SK-N-SH treated with all-trans-retinoic acid at 6 μM for 48 hours (cell line): ENCODE measurements at regions not wholly inside any gene's neighbourhood (a gene's known extent, or its start where the extent isn't known, plus 50 kb on each side); places are given as distances from the start of the nearest gene placed in this dataset.

ENCODE experiments used
- ATAC-seq: fragments of 200-7000 bp; cut with Tn5 transposase; 3 replicates; pipeline ENCODE4 v1.9.1; 2020; ENCODE audit warnings: mild to moderate bottlenecking, moderate library complexity
- CREB5 ChIP-seq: fragments of 250-450 bp; sonication (Bioruptor Pico); IDR thresholded peaks from 2 replicates; pipeline ENCODE4 v1.5.1; 2020; ENCODE audit warnings: low read depth, mild to moderate bottlenecking, moderate library complexity
- CSDC2 ChIP-seq: fragments of 250-450 bp; sonication (Bioruptor Pico); IDR thresholded peaks from 2 replicates; pipeline ENCODE4 v1.5.0; 2020; ENCODE audit warnings: mild to moderate bottlenecking, moderate library complexity
- GLIS3 ChIP-seq: fragments of 250-450 bp; sonication (Bioruptor Pico); IDR thresholded peaks from 2 replicates; pipeline ENCODE4 v1.5.0; 2020; ENCODE audit warnings: mild to moderate bottlenecking, moderate library complexity
- OSR1 ChIP-seq: fragments of 250-450 bp; sonication (Bioruptor Pico); IDR thresholded peaks from 2 replicates; pipeline ENCODE4 v1.8.0; 2022; ENCODE audit warnings: moderate library complexity, mild to moderate bottlenecking, inconsistent platforms
- PPARA ChIP-seq: fragments of 250-450 bp; sonication (Bioruptor Pico); IDR thresholded peaks from 2 replicates; pipeline ENCODE4 v1.5.0; 2020; ENCODE audit warnings: mild to moderate bottlenecking, borderline replicate concordance
- RARB ChIP-seq: fragments of 250-450 bp; sonication (Bioruptor Pico); IDR thresholded peaks from 2 replicates; pipeline ENCODE4 v1.8.0; 2021; ENCODE audit warnings: mild to moderate bottlenecking, moderate library complexity
- SNAI2 ChIP-seq: fragments of 250-450 bp; sonication (Bioruptor Pico); IDR thresholded peaks from 2 replicates; pipeline ENCODE4 v1.5.0; 2020; ENCODE audit warnings: mild to moderate bottlenecking, moderate library complexity
- TOX ChIP-seq: fragments of 250-450 bp; sonication (Bioruptor Pico); IDR thresholded peaks from 2 replicates; pipeline ENCODE4 v1.8.0; 2021; ENCODE audit warnings: mild to moderate bottlenecking, moderate library complexity, borderline replicate concordance
- ZC3H10 ChIP-seq: fragments of 250-450 bp; sonication (Bioruptor Pico); IDR thresholded peaks from 2 replicates; pipeline ENCODE4 v1.5.1; 2021; ENCODE audit warnings: mild to moderate bottlenecking, moderate library complexity
- ZFP3 ChIP-seq: fragments of 250-450 bp; sonication (Bioruptor Pico); IDR thresholded peaks from 2 replicates; pipeline ENCODE4 v1.5.0; 2020; ENCODE audit warnings: mild to moderate bottlenecking, moderate library complexity
- ZFP30 ChIP-seq: fragments of 450-650 bp; formaldehyde crosslinking; IDR thresholded peaks from 2 replicates; pipeline ENCODE4 v1.5.0; 2022; ENCODE audit warnings: mild to moderate bottlenecking, moderate library complexity
- ZNF565 ChIP-seq: fragments of 450-650 bp; formaldehyde crosslinking; conservative IDR thresholded peaks from 2 replicates; pipeline ENCODE4 v1.5.0; 2020; ENCODE audit warnings: low read depth, mild to moderate bottlenecking, moderate library complexity
- ZNF70 ChIP-seq: fragments of 450-650 bp; formaldehyde crosslinking; IDR thresholded peaks from 2 replicates; pipeline ENCODE4 v1.5.0; 2020; ENCODE audit warnings: mild to moderate bottlenecking, moderate library complexity
- TF ChIP-seq, protein P1 (sequence below): fragments of 250-450 bp; sonication (Bioruptor Pico); IDR thresholded peaks from 2 replicates; pipeline ENCODE4 v1.8.0; 2020; ENCODE audit warnings: mild to moderate bottlenecking, moderate library complexity, borderline replicate concordance
- TF ChIP-seq, protein P2 (sequence below): fragments of 250-450 bp; sonication (Bioruptor Pico); IDR thresholded peaks from 2 replicates; pipeline ENCODE4 v1.5.1; 2021; ENCODE audit warnings: mild to moderate bottlenecking, moderate library complexity
- TF ChIP-seq, protein P3 (sequence below): fragments of 250-450 bp; sonication (Bioruptor Pico); IDR thresholded peaks from 2 replicates; pipeline ENCODE4 v1.5.0; 2020; ENCODE audit warnings: mild to moderate bottlenecking, moderate library complexity
- TF ChIP-seq, protein P4 (sequence below): fragments of 250-450 bp; sonication (Bioruptor Pico); IDR thresholded peaks from 2 replicates; pipeline ENCODE4 v1.8.0; 2021; ENCODE audit warnings: low read depth, mild to moderate bottlenecking, moderate library complexity, borderline replicate concordance

- no peak for ATAC-seq
- TF ChIP-seq, protein P1, sequence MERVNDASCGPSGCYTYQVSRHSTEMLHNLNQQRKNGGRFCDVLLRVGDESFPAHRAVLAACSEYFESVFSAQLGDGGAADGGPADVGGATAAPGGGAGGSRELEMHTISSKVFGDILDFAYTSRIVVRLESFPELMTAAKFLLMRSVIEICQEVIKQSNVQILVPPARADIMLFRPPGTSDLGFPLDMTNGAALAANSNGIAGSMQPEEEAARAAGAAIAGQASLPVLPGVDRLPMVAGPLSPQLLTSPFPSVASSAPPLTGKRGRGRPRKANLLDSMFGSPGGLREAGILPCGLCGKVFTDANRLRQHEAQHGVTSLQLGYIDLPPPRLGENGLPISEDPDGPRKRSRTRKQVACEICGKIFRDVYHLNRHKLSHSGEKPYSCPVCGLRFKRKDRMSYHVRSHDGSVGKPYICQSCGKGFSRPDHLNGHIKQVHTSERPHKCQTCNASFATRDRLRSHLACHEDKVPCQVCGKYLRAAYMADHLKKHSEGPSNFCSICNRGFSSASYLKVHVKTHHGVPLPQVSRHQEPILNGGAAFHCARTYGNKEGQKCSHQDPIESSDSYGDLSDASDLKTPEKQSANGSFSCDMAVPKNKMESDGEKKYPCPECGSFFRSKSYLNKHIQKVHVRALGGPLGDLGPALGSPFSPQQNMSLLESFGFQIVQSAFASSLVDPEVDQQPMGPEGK (CRISPR knock-in tag) = no peak
- TF ChIP-seq ZFP30 (CRISPR knock-in tag) (no peak), ZFP3 (no peak), ZC3H10 (CRISPR knock-in tag) (no peak), CSDC2 (CRISPR knock-in tag) (no peak), ZNF70 (CRISPR knock-in tag) (no peak), TOX (no peak)
- TF ChIP-seq, protein P2, sequence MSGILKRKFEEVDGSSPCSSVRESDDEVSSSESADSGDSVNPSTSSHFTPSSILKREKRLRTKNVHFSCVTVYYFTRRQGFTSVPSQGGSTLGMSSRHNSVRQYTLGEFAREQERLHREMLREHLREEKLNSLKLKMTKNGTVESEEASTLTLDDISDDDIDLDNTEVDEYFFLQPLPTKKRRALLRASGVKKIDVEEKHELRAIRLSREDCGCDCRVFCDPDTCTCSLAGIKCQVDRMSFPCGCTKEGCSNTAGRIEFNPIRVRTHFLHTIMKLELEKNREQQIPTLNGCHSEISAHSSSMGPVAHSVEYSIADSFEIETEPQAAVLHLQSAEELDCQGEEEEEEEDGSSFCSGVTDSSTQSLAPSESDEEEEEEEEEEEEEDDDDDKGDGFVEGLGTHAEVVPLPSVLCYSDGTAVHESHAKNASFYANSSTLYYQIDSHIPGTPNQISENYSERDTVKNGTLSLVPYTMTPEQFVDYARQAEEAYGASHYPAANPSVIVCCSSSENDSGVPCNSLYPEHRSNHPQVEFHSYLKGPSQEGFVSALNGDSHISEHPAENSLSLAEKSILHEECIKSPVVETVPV (CRISPR knock-in tag) = no peak
- TF ChIP-seq, protein P3, sequence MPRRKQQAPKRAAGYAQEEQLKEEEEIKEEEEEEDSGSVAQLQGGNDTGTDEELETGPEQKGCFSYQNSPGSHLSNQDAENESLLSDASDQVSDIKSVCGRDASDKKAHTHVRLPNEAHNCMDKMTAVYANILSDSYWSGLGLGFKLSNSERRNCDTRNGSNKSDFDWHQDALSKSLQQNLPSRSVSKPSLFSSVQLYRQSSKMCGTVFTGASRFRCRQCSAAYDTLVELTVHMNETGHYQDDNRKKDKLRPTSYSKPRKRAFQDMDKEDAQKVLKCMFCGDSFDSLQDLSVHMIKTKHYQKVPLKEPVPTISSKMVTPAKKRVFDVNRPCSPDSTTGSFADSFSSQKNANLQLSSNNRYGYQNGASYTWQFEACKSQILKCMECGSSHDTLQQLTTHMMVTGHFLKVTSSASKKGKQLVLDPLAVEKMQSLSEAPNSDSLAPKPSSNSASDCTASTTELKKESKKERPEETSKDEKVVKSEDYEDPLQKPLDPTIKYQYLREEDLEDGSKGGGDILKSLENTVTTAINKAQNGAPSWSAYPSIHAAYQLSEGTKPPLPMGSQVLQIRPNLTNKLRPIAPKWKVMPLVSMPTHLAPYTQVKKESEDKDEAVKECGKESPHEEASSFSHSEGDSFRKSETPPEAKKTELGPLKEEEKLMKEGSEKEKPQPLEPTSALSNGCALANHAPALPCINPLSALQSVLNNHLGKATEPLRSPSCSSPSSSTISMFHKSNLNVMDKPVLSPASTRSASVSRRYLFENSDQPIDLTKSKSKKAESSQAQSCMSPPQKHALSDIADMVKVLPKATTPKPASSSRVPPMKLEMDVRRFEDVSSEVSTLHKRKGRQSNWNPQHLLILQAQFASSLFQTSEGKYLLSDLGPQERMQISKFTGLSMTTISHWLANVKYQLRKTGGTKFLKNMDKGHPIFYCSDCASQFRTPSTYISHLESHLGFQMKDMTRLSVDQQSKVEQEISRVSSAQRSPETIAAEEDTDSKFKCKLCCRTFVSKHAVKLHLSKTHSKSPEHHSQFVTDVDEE = no peak
Observed at GRCh38 chr6:103855750-103856149, 1004.0 kb downstream of the HACE1 start.

- TF ChIP-seq ZC3H10 (CRISPR knock-in tag) (no peak), RARB (CRISPR knock-in tag) (no peak)
- TF ChIP-seq, protein P4, sequence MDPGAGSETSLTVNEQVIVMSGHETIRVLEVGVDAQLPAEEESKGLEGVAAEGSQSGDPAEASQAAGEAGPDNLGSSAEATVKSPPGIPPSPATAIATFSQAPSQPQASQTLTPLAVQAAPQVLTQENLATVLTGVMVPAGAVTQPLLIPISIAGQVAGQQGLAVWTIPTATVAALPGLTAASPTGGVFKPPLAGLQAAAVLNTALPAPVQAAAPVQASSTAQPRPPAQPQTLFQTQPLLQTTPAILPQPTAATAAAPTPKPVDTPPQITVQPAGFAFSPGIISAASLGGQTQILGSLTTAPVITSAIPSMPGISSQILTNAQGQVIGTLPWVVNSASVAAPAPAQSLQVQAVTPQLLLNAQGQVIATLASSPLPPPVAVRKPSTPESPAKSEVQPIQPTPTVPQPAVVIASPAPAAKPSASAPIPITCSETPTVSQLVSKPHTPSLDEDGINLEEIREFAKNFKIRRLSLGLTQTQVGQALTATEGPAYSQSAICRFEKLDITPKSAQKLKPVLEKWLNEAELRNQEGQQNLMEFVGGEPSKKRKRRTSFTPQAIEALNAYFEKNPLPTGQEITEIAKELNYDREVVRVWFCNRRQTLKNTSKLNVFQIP (CRISPR knock-in tag) = no peak
- TF ChIP-seq, protein P3 = no peak
- no peak for ATAC-seq
Observed at GRCh38 chr6:103854059-103854458, 1005.7 kb downstream of the HACE1 start.

GRCh38 chr6:103838457-103838856, 1021.3 kb downstream of the HACE1 start:
- no peak for ATAC-seq
- TF ChIP-seq, protein P1 (CRISPR knock-in tag) = peak; percentile 63; the same call in 1 of the 2 replicates
- TF ChIP-seq TOX (no peak), ZFP30 (CRISPR knock-in tag) (no peak), ZNF565 (CRISPR knock-in tag) (no peak), OSR1 (CRISPR knock-in tag) (no peak), ZC3H10 (CRISPR knock-in tag) (no peak), ZFP3 (no peak), SNAI2 (CRISPR knock-in tag) (0 out of 2 replicates have a peak, but pooled peaks have one; percentile 43), GLIS3 (CRISPR knock-in tag) (peak; percentile 64), PPARA (CRISPR knock-in tag) (no peak), CREB5 (CRISPR knock-in tag) (peak; percentile 96), CSDC2 (CRISPR knock-in tag) (no peak)
- TF ChIP-seq, protein P3 = 0 out of 2 replicates have a peak, but pooled peaks have one; percentile 14
- TF ChIP-seq, protein P4 (CRISPR knock-in tag) = no peak
